ENCODE measurements at regions not wholly inside any gene's neighbourhood (a gene's known extent, or its start where the extent isn't known, plus 50 kb on each side); places are given as distances from the start of the nearest gene placed in this dataset.
"Not testable (repeated sequence)": the region's sequence is repeated elsewhere in the genome, so short reads cannot be mapped to it uniquely, and the experiment has no call there.

DNA sequence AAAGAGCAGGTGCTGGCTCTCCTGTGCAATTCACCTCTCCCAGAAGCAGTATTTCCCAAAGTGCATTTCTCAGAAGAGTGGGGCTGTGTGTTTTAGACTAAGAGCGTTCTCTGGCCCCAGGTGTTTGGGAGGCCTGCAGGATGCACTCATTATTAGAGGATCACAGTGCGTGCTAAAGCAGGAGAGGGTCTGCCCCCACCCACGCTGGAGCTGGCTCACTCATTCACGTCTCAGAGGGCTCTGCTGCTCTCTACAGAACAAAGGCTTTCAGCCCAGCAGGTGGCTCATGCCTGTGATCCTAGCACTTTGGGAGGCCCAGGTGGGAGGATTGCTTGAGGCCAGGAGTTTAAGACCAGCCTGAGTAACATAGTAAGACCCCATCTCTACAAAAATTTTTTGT is 756.7 kb downstream of the UQCRFS1 start:
- no peak for DNase-seq

DNA sequence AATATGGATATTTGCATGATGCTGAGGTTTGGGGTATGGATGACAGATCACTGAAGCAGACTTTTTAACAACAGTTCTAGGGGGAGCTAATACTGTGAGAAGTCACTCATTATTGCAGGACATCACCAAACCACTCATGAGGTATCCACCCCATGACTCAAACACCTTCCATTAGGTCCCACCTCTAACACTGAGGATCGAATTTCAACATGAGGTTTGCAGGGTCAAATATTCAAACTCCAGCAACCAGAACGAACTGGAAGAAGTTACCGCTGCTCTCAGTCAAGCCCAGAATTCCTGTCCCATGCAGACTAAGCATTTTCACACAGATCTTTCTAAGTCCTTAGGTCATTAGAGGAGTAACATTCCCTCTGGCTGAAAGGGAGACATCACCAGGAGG is 758.9 kb downstream of the UQCRFS1 start:
- no peak for DNase-seq

DNA sequence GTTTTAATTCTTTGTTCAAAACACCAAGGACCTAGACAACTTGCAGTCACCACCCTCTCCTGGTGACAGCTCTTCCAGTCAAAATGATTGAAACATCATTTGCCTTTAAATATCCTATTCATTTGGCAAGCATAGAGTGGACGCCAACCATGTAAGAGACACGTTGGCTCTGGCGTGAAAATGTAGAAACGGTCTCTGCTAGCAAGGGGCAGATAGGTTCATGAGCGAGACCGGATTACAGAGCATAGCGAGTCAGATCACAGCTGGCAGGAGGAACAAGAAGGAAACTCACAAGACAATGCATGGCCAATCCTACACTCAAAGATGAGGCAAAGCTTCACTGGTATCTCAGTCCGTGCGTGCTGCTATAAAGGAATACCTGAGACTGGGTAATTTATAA is 759.5 kb downstream of the UQCRFS1 start:
- DNase-seq = no peak

DNA sequence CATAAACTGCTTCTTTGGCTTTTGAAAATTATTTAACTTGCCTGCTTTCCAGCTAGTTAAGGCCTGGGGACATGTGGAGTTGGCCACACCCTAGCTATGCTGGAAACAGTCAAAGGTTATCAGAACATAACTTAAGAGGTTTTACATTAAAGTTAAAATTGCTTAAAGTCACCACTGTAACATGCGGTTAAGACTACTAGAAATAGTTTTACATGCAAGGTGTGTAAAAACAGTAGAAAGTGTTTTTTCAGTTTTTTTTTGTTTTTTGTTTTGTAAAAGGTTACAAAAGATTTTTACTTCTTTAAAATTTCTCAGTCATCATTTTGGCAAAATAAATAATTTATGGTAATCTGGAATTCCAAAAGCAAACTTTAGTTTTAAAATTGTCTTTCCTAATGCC is 763.1 kb downstream of the UQCRFS1 start:
- DNase-seq = no peak

DNA sequence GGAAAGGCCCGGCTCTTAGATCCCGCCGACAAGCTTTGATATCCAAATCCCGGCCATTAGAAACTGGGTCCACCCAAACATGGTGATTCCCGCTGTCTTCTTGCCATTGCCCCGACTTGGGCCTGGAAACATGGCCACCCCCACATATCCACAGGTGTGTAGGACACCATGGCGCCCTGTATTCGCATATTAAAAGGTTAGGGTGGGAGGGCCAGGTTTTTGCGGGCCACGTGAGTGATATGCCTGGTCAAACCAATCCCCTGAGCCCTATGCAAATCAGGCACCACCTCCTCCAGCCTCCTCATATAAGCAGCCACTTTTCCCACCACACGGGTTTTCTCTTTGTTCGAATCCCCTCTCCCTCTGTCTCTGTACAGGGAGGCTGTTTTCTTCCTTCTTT is 766.4 kb downstream of the UQCRFS1 start:
- DNase-seq = no peak

DNA sequence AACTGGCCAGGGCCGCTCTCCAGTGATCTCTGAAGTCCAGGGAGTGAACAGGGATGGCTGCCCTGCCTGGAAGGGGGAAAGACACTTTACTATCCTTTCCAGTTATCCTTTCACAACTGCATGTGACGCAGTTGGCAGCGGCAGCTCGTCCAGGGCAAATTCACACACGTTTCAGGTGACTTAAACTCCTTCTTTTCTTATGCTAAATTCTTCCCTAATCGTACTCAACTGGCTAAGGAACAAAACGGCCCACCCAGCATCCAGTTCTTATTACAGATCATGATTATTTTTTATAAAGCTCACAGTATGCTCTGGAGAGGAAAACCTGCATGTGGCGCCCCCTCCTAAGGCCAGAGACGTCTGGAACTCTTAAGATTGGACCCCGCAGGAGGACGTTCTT is 767.1 kb downstream of the UQCRFS1 start:
- no peak for DNase-seq

DNA sequence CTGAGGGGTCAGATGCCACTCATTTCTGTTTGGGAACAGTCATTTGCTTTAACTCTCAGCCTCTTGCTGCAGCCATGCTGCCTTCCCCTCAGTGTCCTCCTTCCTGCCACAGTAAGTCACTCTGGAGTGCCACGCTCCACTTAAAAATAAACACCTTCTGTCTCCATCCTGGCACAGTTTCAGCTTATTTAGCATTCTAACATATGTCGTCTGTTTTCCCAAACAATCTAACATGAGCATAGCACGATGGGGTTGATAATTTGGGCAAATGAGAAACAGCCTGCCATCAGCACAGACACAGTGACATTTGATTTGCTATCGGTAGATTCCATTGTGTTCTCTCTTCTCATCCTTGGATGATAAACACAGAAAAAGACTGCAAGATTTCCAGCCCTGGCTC is 768.6 kb downstream of the UQCRFS1 start:
- peak in 3 of 56 donors; percentile 3 to 23 (median 21) for DNase-seq

DNA sequence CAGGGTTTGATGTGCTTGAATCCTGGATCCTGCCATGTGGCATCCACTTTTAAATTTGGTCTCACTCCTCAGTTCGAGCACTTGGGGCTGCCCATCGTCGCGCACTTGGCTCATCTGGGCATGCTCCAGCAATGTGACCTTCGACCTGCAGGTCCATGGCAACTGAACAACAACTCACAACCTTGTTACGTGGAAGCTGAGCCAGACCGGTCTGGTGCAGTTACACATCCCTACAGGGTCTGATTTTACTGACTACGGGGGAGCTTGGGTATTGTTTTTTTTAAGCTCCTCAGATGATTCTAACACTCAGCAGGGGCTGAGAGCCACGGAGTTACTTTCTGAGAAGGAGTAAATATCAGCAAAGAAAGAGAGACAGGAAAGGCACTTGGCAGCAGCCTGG is 769.6 kb downstream of the UQCRFS1 start:
- DNase-seq = no peak

DNA sequence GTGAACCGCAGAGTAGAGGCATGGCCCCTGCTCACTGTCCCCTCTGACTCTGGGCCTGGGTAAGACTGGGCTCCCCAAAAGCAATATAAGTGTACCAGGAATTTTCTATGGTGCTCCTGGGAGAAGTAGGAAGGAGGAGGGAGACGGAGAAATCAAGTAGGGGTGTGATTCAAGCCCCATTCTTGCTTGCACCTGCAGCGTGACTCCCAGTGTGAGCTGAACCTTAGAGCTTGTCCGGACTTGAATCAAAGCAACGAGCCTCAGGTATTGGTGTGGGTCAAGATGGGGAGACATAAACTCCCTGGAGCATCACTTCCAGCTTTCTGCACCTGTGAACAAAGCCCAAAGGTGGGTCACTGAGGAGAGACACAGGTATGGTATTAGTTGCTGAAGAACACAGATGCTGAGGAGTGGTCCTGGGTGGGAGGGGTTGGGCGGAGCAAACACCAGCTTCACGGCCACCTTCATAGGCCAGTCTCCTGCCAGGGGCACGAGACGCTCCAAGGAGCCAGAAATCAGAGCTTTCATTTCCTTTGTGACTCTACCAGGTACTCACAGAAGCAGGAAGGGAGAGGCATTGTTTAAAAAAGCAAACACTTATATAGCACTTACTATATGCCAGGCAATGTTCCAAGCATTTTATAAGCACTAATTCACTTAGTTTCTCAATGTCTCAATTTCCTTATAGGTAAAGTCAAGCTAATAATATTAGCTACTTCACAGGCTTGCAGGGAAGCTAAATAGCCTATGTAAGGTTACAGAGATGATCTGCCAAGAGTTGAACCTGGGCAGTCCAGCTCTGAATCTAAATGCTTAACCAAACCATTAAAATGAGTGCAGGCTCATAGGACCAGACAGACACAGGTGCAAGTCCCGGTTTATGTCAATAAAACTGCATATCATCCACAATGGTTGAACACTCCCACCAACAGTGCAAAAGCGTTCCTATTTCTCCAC is 775.3 kb downstream of the UQCRFS1 start:
- DNase-seq = no peak

DNA sequence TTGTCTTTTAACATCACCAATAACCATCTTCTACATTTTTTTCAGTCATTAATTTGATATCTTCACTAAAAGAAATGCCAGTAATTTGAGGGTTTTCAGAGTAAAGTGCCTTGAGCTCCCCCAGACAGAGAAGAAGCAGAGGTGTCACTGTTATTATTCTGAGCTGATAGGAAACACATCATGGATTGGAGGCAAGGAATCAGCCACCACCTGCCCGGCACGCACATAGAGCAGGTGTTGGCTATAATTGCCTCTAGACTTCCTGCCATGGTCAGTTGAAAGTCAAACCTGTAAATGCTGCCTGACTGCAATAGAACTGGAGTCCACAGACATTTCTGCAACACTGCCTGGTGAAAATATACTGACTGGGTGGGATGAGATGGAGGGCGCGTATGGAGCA is 776.6 kb downstream of the UQCRFS1 start:
- DNase-seq = no peak

DNA sequence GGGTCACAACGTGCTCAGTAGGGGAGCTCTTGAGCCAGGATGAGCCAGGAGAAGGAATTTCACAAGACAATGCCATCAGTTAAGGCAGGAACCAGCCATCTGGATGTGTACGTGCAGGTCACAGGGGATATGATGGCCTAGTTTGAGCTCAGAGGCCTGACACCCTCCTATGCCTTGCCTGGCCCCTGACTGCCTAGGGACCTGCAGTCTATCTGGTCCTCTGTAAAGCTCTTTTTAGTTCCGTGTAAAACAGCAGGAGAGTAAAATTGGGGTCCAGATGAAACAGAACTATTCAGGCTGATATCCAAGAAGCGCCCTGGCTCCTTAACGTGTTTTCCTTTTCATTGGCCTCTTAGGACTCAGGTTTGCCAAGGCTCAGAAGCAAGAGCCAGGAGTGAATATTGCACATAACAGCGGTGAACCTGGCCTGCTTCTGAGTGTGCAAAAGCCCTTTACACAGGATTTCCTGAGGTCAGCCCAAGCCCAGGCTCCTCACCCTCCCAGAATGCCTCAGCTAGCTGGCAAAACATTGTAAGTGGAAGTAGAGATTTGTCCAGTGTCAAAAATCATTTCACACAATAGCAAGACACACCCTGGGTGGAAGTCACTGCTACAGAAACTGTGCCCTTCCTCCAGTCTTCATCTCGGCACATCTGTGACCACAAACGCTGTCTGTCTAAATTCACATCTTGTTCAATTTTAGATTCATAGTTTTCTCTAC is 777.2 kb downstream of the UQCRFS1 start:
- DNase-seq = no peak

DNA sequence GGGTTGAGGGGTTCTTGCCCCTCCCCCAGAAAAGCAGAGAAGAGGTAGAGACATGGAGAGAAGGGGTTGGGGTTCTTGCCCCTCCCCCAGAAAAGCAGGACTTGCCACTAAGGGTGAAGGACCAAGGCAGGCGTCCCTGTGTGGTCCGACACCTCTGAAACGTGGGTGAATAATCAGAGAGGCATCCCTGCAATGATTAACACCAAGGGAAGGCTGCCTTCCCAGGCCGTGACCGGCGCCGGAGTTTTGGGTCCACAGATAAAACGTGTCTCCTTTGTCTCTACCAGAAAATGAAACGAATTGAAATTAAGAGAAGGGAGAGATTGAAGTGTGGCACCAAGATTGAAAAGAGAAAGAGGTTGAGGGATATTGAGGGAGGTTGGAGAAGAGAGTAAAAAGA is 778.2 kb downstream of the UQCRFS1 start:
- not testable (repeated sequence) for DNase-seq

DNA sequence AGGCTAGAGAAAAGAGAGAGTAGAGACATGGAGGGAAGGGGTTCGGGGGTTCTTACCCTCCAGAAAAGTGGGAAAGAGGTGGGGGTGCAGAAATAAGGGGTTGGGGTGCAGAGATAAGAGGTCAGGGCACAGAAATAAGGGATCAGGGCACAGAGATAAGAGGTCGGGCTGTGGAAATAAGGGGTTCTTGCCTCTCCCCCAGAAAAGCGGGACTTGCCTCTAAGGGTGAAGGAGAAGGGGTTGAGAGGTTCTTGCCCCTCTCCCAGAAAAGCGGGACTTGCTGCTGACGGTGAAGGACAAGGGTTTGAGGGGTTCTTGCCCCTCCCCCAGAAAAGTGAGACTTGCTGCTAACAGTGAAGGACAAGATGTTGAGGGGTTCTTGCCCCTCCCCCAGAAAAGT is 778.6 kb downstream of the UQCRFS1 start:
- DNase-seq = not testable (repeated sequence)

DNA sequence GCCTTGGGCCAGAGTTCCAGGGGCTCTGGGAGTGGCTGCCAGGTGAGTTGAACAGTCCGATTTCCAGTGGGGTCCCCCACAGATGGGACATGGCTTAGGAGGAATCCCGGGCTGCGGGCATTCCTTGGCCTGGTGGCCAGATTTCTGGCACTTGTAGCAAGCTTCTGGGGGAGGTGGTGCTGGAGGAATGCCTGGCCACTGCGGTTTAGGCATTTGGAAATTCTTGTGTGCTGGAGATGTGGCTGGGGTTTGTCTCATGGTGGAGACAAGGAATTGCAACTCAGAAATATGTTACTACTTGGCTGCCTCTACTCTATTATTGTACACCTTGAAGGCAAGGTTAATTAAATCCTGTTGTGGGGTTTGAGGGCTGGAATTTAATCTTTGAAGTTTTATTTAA is 779.8 kb downstream of the UQCRFS1 start:
- not testable (repeated sequence) for DNase-seq

DNA sequence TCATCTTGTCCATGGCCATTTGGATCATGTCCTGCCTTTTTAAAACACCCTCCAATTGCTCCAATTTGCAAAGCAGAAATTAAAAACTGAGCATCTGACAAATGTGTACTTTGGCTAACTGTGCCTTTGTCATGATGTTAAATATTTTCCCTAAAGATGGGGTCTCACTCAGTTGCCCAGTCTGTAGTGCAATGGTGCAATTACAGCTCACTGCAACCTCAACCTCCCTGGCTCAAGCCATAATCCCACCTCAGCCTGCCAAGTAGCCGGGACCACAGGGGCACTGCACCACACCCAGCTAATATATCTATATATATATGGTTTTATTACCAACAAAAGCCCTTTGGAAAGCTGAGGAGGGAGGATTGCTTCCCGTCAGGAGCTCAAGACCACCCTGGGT is 782.7 kb downstream of the UQCRFS1 start:
- no peak for DNase-seq

DNA sequence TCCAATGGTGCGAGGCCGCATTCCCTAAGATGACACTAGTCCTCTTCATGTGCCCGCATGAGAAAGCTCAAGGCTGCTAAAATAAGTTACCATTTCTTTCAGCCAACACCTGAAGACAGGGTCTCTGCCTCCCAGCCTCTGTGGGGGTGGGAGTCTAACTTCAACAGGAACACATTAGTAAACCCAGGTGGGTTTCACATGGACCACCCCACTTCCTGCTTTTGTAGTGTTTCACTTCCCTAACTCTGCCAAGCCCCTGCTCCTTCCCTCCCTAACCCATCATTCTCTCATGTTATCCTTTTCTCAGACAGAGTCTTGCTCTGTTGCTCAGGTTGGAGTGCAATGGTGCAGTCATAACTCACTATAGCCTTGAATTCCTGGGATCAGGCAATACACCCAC is 783.6 kb downstream of the UQCRFS1 start:
- DNase-seq = no peak

DNA sequence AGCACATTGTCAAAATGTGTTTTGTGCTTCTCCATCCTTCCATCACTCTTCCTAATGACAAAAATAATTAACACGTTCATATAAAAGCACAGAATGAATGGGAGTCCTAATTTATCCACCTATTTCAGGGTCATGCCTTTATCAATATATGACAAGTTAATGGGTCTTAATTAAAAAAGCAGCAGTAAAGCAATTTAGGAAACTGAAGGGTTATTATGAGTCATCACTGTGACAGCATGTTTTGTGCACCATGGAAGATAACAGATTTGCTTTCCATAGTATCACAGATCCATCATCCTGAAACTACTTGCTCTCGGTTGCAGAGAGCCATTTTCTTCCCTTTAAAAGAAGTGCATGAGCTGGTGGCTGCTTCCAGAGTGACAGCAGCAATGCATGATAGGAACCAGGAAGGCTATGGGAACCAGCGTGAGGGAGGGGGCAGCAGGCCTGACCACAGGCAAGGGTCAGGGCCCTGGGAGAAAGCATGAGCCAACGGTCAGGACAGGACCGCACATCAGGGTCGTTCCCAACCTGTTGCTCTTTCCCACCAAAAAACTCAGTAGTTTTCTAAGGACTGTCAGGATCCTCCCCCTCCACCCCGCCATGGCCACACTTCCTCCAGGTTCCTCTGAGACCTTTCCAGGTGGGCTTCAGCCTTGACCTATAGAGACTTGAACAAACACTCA is 784.1 kb downstream of the UQCRFS1 start:
- DNase-seq = no peak

DNA sequence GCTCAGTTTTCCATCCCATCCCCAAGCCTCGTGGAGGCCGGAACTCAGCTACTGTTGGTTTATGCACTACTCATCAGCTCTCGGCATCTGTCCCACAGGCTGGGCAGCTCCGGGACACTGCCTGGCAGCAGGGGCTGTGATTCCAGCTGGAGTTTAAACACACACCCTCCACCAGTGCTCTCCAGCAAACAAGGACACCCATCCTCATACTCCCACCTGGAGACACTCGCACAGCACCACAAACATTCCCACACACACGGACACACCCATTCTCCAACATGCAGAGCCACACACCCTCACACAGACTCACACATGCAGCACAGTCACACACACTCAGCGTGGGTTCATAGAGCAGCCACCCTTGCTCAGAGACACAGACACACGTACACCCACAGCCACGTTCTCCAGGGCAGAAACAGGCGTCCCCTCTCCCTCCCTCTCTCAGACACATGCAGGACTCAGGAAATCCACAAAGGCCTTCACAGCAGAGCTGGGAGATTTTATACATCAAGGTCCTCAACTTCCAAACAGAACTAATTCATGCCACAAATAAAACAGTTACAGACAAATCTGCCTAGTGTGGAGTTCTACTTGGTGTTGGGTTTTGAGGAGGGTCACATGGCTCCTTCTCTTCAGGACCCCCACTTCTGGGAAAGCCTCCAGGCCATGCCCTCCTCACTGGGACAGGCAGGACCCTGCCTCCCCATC is 785.4 kb downstream of the UQCRFS1 start:
- DNase-seq = no peak

DNA sequence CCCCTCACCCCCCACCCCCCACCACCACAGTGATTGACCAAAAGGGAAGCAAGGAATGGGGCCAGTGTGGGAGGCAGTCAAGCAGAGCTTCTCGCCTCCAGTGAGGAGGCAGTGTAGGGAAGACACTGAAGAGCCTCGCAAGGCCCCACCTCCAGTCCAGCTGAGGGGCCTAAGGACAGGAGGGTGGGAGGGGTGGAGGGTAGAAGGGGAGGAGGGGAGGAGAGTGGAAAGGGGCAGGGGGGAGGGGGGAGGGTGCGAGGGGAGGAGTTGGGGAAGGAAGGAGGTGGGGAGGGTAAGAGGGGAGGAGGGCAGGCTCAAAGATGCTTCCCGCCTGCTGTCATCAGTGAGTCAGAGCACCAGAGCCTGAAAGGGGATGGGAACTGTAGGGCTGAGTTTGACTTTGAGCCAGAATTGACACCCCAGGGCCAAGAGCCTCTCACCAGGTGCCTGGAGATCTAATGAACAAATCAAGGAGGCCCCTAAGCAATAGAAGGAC is 786.2 kb downstream of the UQCRFS1 start:
- no peak for DNase-seq

DNA sequence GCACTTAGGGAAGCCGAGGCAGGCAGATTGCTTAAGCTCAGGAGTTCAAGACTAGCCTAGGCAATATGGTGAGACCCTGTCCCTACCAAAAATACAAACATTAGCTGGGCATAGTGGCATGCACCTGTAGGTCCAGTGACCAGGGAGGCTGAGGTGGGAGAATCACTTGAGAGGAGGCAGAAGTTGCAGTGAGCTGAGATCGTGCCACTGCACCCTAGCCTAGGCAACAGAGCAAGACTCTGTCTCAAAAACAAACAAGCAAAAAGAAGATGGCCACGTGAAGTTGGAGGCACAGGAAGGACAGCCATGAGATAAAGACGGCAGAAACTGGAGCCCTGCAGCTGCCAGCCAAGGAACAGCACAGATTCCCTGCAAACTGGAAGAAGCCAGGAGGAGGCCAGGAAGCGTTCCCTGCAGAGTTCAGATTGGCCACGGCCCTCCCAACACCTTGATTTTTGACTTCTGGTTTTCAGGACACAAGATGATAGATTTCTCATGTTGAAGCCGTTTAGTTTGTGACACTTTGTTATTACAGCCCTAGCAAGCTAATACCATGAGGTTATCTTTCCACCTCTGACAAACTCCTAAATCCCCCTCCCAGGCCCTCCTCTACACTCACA is 786.7 kb downstream of the UQCRFS1 start:
- DNase-seq = no peak

Measured in amygdala (tissue), 56 donors.